H1 (cell line): ENCODE measurements at regions not wholly inside any gene's neighbourhood (a gene's known extent, or its start where the extent isn't known, plus 50 kb on each side); places are given as distances from the start of the nearest gene placed in this dataset.

Experiments used
- CTCF ChIA-PET: fragments of 300-600 bp; sonication (Branson Sonifier 250); formaldehyde crosslinking; loops from one replicate; lab custom pipeline; 2021; ENCODE audit not compliant: partially characterized antibody; lab: Charles Lee
- POLR2A ChIA-PET: fragments of 300-600 bp; sonication (Branson Sonifier 250); formaldehyde crosslinking; loops from one replicate; lab custom pipeline; 2021; ENCODE audit warnings: inconsistent platforms; ENCODE audit not compliant: partially characterized antibody; lab: Charles Lee
- DNase-seq, 2 experiments: peaks; one replicate each; pipeline versions ENCODE4 v3.0.0 to v3.0.0-alpha.2; 2010 to 2022; ENCODE audit warnings: low spot score in 2 of 2, low read depth in 1 of 2, mixed read lengths in 1 of 2
- FAIRE-seq: peaks from 2 replicates; lab custom pipeline; 2011; peaks lifted over from hg19 to GRCh38; lab: Jason Lieb, UNC
- H2AFZ ChIP-seq: 2 replicates; pipeline ENCODE4 v1.8.1; 2012; ENCODE audit warnings: low read length, inconsistent platforms
- H2AK5ac ChIP-seq: 2 replicates; pipeline ENCODE4 v1.6.1; 2013; ENCODE audit warnings: low read depth, low read length
- H2BK120ac ChIP-seq: replicated peaks from 2 replicates; pipeline ENCODE3; 2013; ENCODE audit warnings: low read depth, low read length, inconsistent platforms
- H2BK12ac ChIP-seq: 2 replicates; pipeline ENCODE4 v1.6.1; 2013; ENCODE audit warnings: low read depth, low read length
- H2BK15ac ChIP-seq: 2 replicates; pipeline ENCODE4 v1.6.1; 2013; ENCODE audit warnings: low read length
- H2BK20ac ChIP-seq: 2 replicates; pipeline ENCODE4 v1.6.1; 2013; ENCODE audit warnings: low read length
- H2BK5ac ChIP-seq: 2 replicates; pipeline ENCODE4 v1.6.1; 2013; ENCODE audit warnings: low read depth, low read length
- H3K14ac ChIP-seq: 2 replicates; pipeline ENCODE4 v1.6.1; 2013; ENCODE audit warnings: inconsistent platforms; ENCODE audit not compliant: insufficient read length
- H3K18ac ChIP-seq: 2 replicates; pipeline ENCODE4 v1.6.1; 2013; ENCODE audit warnings: low read length; ENCODE audit errors: extremely low read depth
- H3K23ac ChIP-seq: 2 replicates; pipeline ENCODE4 v1.6.1; 2013; ENCODE audit warnings: inconsistent platforms; ENCODE audit not compliant: insufficient read length
- H3K23me2 ChIP-seq: 2 replicates; pipeline ENCODE4 v1.6.1; 2013; ENCODE audit warnings: low read depth, low read length
- H3K27ac ChIP-seq: 2 replicates; pipeline ENCODE4 v1.6.1; 2011; ENCODE audit warnings: low read depth, low read length, inconsistent platforms
- H3K27me3 ChIP-seq, 4 experiments: replicated peaks in 1 of 4; 1 replicate in 1 of 4; 2 replicates in 3 of 4; pipeline versions ENCODE4 v1.6.1 to v1.8.1; 2011 to 2013; ENCODE audit warnings: low read length in 3 of 4, mild to moderate bottlenecking in 3 of 4, inconsistent platforms in 2 of 4, mixed read lengths in 2 of 4, moderate library complexity in 1 of 4; ENCODE audit not compliant: control insufficient read depth in 3 of 4, insufficient read depth in 3 of 4; ENCODE audit errors: extremely low read depth in 1 of 4
- H3K36me3 ChIP-seq, 4 experiments: 2 replicates each; pipeline versions ENCODE4 v1.6.1 to v1.8.1; 2011 to 2013; ENCODE audit warnings: mild to moderate bottlenecking in 4 of 4, low read length in 3 of 4, moderate library complexity in 2 of 4, control low read depth in 1 of 4, inconsistent platforms in 1 of 4; ENCODE audit not compliant: insufficient read depth in 4 of 4, control insufficient read depth in 2 of 4
- H3K4ac ChIP-seq: replicated peaks from 2 replicates; pipeline ENCODE3; 2013; ENCODE audit warnings: low read length, low read depth, mixed read lengths, inconsistent platforms; ENCODE audit not compliant: insufficient read length
- H3K4me1 ChIP-seq, 4 experiments: replicated peaks in 1 of 4; 1 replicate in 1 of 4; 2 replicates in 3 of 4; pipeline versions ENCODE4 v1.6.1 to v1.8.1; 2011 to 2013; ENCODE audit warnings: low read length in 3 of 4, inconsistent platforms in 2 of 4, mixed read lengths in 1 of 4; ENCODE audit not compliant: insufficient read depth in 4 of 4, control insufficient read depth in 3 of 4
- H3K4me2 ChIP-seq, 2 experiments: 2 replicates each; pipeline versions ENCODE4 v1.6.1 to v1.8.1; 2011 to 2013; ENCODE audit warnings: low read depth in 2 of 2, low read length in 2 of 2, control low read depth in 1 of 2, inconsistent platforms in 1 of 2, mild to moderate bottlenecking in 1 of 2; ENCODE audit not compliant: insufficient read depth in 1 of 2
- H3K4me3 ChIP-seq, 4 experiments: fragments of 200-600, 300-600 bp in 1 of 4; sonication (generic), shearing (Covaris generic), sonication (Bioruptor Twin) in 1 of 4; 2 replicates each; pipeline versions ENCODE4 v1.5.1 to v1.8.1; 2011 to 2016; ENCODE audit warnings: low read length in 4 of 4, low read depth in 3 of 4, control low read depth in 2 of 4, inconsistent platforms in 2 of 4, mild to moderate bottlenecking in 2 of 4, mixed read lengths in 1 of 4, moderate library complexity in 1 of 4; ENCODE audit not compliant: insufficient read depth in 2 of 4; ENCODE audit errors: extremely low read depth in 1 of 4
- H3K56ac ChIP-seq: replicated peaks from 2 replicates; pipeline ENCODE3; 2013; ENCODE audit warnings: low read depth, mild to moderate bottlenecking, mixed read lengths, low read length, inconsistent platforms; ENCODE audit not compliant: insufficient read length
- H3K79me1 ChIP-seq: 2 replicates; pipeline ENCODE4 v1.6.1; 2013; ENCODE audit warnings: low read depth, low read length, control low read depth
- H3K79me2 ChIP-seq, 2 experiments: 2 replicates each; pipeline versions ENCODE4 v1.6.1 to v1.8.1; 2012 to 2013; ENCODE audit warnings: low read length in 2 of 2, mild to moderate bottlenecking in 2 of 2, inconsistent platforms in 1 of 2; ENCODE audit not compliant: insufficient read depth in 2 of 2, control insufficient read depth in 1 of 2
- H3K9ac ChIP-seq, 4 experiments: replicated peaks in 1 of 4; 1 replicate in 1 of 4; 2 replicates in 3 of 4; pipeline versions ENCODE4 v1.6.1 to v1.8.1; 2011 to 2013; ENCODE audit warnings: low read depth in 3 of 4, low read length in 3 of 4, control low read depth in 2 of 4, mild to moderate bottlenecking in 2 of 4, moderate library complexity in 2 of 4, inconsistent platforms in 1 of 4; ENCODE audit errors: extremely low read depth in 1 of 4
- H3K9me3 ChIP-seq, 2 experiments: 2 replicates each; pipeline versions ENCODE4 v1.6.1 to v1.8.1; 2012 to 2013; ENCODE audit warnings: mild to moderate bottlenecking in 2 of 2, moderate library complexity in 2 of 2, control low read depth in 1 of 2, inconsistent platforms in 1 of 2, low read depth in 1 of 2, low read length in 1 of 2, mixed read lengths in 1 of 2; ENCODE audit not compliant: insufficient read depth in 2 of 2
- H4K20me1 ChIP-seq, 2 experiments: replicated peaks in 1 of 2; 2 replicates each; pipeline versions ENCODE3 to v1.8.1; 2011 to 2013; ENCODE audit warnings: inconsistent platforms in 2 of 2, low read length in 2 of 2, mild to moderate bottlenecking in 1 of 2; ENCODE audit not compliant: insufficient read depth in 2 of 2, control insufficient read depth in 1 of 2
- H4K5ac ChIP-seq: 2 replicates; pipeline ENCODE4 v1.6.1; 2013; ENCODE audit warnings: low read length, low read depth, mixed read lengths, inconsistent platforms; ENCODE audit not compliant: insufficient read length
- H4K8ac ChIP-seq: 2 replicates; pipeline ENCODE4 v1.8.0; 2013; ENCODE audit warnings: mild to moderate bottlenecking, moderate library complexity, low read length, inconsistent platforms; ENCODE audit not compliant: insufficient read depth; ENCODE audit errors: extremely low read depth
- H4K91ac ChIP-seq: replicated peaks from 2 replicates; pipeline ENCODE3; 2013; ENCODE audit warnings: low read length, mixed read lengths, inconsistent platforms; ENCODE audit not compliant: insufficient read length
- CBX5 ChIP-seq: fragments of 300-800, 300-1000 bp; sonication (generic); IDR thresholded peaks from 2 replicates; pipeline ENCODE4 v1.7.1; 2016; ENCODE audit warnings: antibody characterized with exemption, low read length, low read depth
- FOSL1 ChIP-seq: IDR thresholded peaks from 2 replicates; pipeline ENCODE4 v1.6.1; 2011; ENCODE audit warnings: mild to moderate bottlenecking, low read depth, low read length, moderate library complexity; ENCODE audit not compliant: insufficient read depth
- HDAC2 ChIP-seq, 2 experiments: fragments of 300-600 bp in 1 of 2; sonication (generic) in 1 of 2; IDR thresholded peaks; 2 replicates each; pipeline ENCODE4 v1.6.1; 2011 to 2012; ENCODE audit warnings: low read depth in 2 of 2, low read length in 2 of 2, mild to moderate bottlenecking in 2 of 2, moderate library complexity in 2 of 2, borderline replicate concordance in 1 of 2, inconsistent platforms in 1 of 2
- KDM1A ChIP-seq: fragments of 200-600, 300-600 bp; sonication (generic); IDR thresholded peaks from 2 replicates; pipeline ENCODE4 v1.7.1; 2016; ENCODE audit warnings: mild to moderate bottlenecking, low read length, borderline replicate concordance
- NANOG ChIP-seq: IDR thresholded peaks from 2 replicates; pipeline ENCODE4 v1.6.1; 2011; ENCODE audit warnings: low read length, low read depth, mild to moderate bottlenecking, inconsistent platforms; ENCODE audit not compliant: insufficient read depth, poor library complexity, severe bottlenecking
- NRF1 ChIP-seq: IDR thresholded peaks from 2 replicates; pipeline ENCODE4 v1.6.1; 2011; ENCODE audit warnings: mild to moderate bottlenecking, low read depth, low read length, improper control_type of control experiment
- POLR2AphosphoS5 ChIP-seq: IDR thresholded peaks from 2 replicates; pipeline ENCODE4 v1.6.1; 2011; ENCODE audit warnings: low read depth, low read length
- SIX5 ChIP-seq: IDR thresholded peaks from 2 replicates; pipeline ENCODE4 v1.6.1; 2011; ENCODE audit warnings: mild to moderate bottlenecking, low read depth, low read length
- TAF7 ChIP-seq: optimal IDR thresholded peaks from 2 replicates; pipeline ENCODE3; 2011; ENCODE audit warnings: low read depth, mild to moderate bottlenecking, inconsistent platforms, low read length, moderate library complexity, borderline replicate concordance
- TEAD4 ChIP-seq: IDR thresholded peaks from 2 replicates; pipeline ENCODE4 v1.6.1; 2012; ENCODE audit warnings: low read depth, low read length, inconsistent platforms, mixed read lengths
- WGBS, 2 experiments: shearing (Covaris generic) in 1 of 2; methylation state at CpG; one replicate each; pipeline versions ENCODE4 v1.1.6 to v1.1.7; 2013 to 2015; ENCODE audit warnings: low lambda C conversion rate in 2 of 2, mixed read lengths in 2 of 2, inconsistent platforms in 1 of 2, low coverage in 1 of 2, missing lambda C conversion rate in 1 of 2; ENCODE audit not compliant: insufficient replicate concordance in 2 of 2, insufficient coverage in 1 of 2, insufficient read length in 1 of 2; ENCODE audit errors: extremely low coverage in 1 of 2, missing lambda C conversion rate in 1 of 2; 5-methylcytosine and 5-hydroxymethylcytosine counted together
- TF ChIP-seq, protein P1 (sequence below): IDR thresholded peaks from 2 replicates; pipeline ENCODE4 v1.6.1; 2012; ENCODE audit warnings: low read length, inconsistent platforms

DNA sequence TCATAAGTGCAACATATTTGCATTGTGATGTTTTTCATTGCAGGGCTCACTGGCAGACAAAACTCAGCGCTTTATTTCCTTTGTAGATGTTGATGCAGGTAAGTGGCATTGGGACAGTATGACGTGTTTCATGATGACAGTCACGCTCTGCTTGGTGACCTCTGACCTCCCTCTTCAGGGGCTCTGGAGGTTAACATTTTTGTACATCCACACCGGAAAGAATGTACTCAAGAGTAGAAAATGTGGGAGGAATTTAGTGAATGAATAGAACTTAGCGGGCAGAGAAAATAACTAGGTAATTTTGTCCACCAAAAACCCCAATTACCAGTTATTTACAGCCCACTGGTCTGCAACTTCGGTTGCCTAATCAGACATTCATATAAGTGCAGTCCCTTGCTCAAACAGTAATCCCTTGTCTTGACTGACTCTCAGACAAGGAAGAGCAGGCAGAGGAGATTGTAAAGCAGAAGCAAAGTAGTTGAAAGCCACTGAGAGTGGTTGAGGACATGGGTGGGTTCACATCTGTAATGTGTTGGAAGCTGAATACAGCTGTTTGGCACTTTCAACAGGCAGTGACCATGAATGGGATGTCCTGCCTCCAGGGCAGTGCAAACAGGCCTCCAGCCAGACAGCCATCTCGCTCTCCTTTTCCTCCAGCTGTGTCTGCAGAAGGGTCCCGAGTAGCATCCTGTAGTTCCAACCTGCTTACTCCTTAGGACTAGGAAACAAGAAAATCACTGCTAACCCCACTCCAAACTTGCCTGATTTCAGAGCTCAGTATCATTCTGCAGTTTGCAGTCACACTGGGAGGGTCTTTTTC lies 188.9 kb downstream of the NRIP1 start:
- Histone ChIP-seq H4K8ac (no peak overlapping the region), H3K56ac (no peak overlapping the region), H3K23me2 (no peaks in the 10 kb centered on the region), H2BK120ac (no peak overlapping the region), H2BK12ac (no peak overlapping the region), H3K23ac (no peak overlapping the region), H2BK20ac (no peak overlapping the region), H2BK5ac (no peak overlapping the region), H3K9ac (no peak overlapping the region), H3K79me2 (no peaks in the 10 kb centered on the region), H3K4me2 (no peak overlapping the region), H3K4me1 (no peaks in the 10 kb centered on the region), H4K91ac (no peak overlapping the region), H3K4ac (no peak overlapping the region), H3K9me3 (no peaks in the 10 kb centered on the region), H4K5ac (no peak overlapping the region), H4K20me1 (no peaks in the 10 kb centered on the region), H3K79me1 (no peaks in the 10 kb centered on the region), H2AK5ac (0 out of 2 replicates have a peak overlapping the region, but pooled peaks have one; percentile 28), H2AFZ (peak overlapping the region; percentile 11; the same call in 1 of the 2 replicates), H3K4me3 (no peak overlapping the region), H3K18ac (no peak overlapping the region), H3K36me3 (no peaks in the 10 kb centered on the region), H3K27ac (no peak overlapping the region), H2BK15ac (no peak overlapping the region), H3K27me3 (no peaks in the 10 kb centered on the region), H3K14ac (no peak overlapping the region)
- CTCF ChIA-PET, result interaction anchor here (0.8 to 2.2 kb wide), 2 partner anchors 9 to 12 kb away, joined by 3 to 7 read pairs; no protein-coding TSS in a partner anchor
- no peak for FAIRE-seq
- 89% methylated on average over 8 of the region's 8 CpGs; no CpG with 5 or more reads in 1 of the 2 experiments for WGBS, 2 experiments
- no peak for DNase-seq
- POLR2A ChIA-PET, result no interaction called here
- no peak for TF ChIP-seq TAF7
- no peak for TF ChIP-seq SIX5
- TF ChIP-seq KDM1A, result no peak
- no peak for TF ChIP-seq NANOG
- no peak for TF ChIP-seq POLR2AphosphoS5
- TF ChIP-seq, protein P1, sequence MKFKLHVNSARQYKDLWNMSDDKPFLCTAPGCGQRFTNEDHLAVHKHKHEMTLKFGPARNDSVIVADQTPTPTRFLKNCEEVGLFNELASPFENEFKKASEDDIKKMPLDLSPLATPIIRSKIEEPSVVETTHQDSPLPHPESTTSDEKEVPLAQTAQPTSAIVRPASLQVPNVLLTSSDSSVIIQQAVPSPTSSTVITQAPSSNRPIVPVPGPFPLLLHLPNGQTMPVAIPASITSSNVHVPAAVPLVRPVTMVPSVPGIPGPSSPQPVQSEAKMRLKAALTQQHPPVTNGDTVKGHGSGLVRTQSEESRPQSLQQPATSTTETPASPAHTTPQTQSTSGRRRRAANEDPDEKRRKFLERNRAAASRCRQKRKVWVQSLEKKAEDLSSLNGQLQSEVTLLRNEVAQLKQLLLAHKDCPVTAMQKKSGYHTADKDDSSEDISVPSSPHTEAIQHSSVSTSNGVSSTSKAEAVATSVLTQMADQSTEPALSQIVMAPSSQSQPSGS, result no peak
- TF ChIP-seq NRF1, result no peak
- TF ChIP-seq HDAC2 (IDR thresholded peaks at IDR 0.05; ENCODE audit: borderline replicate concordance in 1 of 2, low read depth in 2 of 2, low read length in 2 of 2), result no peak
- no peak for TF ChIP-seq TEAD4
- TF ChIP-seq CBX5, result no peak
- TF ChIP-seq FOSL1, result no peak
